Activated naive CD4-positive, alpha-beta T cell treated with anti-CD3 and anti-CD28 coated beads for 36 hours (primary cell): ENCODE measurements at regions not wholly inside any gene's neighbourhood (a gene's known extent, or its start where the extent isn't known, plus 50 kb on each side); places are given as distances from the start of the nearest gene placed in this dataset.

ENCODE experiments used
- CTCF ChIA-PET: fragments of 350-600 bp; sonication (Branson Sonifier 250); formaldehyde crosslinking; loops from one replicate; lab custom pipeline; 2021; ENCODE audit warnings: antibody characterized with exemption; lab: Charles Lee
- DNase-seq: peaks from one replicate; pipeline ENCODE4 v3.0.0-alpha.2; 2020
- H3K27ac Mint-ChIP-seq: one replicate; pipeline ENCODE4 v1.8.0; 2021; ENCODE audit warnings: mild to moderate bottlenecking, mixed read lengths
- H3K27me3 Mint-ChIP-seq: one replicate; pipeline ENCODE4 v1.8.0; 2021; ENCODE audit warnings: low read depth, mixed read lengths
- H3K36me3 Mint-ChIP-seq: one replicate; pipeline ENCODE4 v1.8.0; 2021; ENCODE audit warnings: low read depth, mixed read lengths
- H3K4me1 Mint-ChIP-seq: one replicate; pipeline ENCODE4 v1.8.0; 2021; ENCODE audit warnings: low read depth, mixed read lengths
- H3K4me3 Mint-ChIP-seq: one replicate; pipeline ENCODE4 v1.8.0; 2021; ENCODE audit warnings: mild to moderate bottlenecking, moderate library complexity, mixed read lengths
- H3K9me3 Mint-ChIP-seq: one replicate; pipeline ENCODE4 v1.8.0; 2021; ENCODE audit warnings: mixed read lengths
- intact Hi-C: fragments of 100-400 bp; cut with micrococcal nuclease; formaldehyde crosslinking; loops from one replicate; pipeline ENCODE4 v1.15.1; 2023

- H3K27me3 Mint-ChIP-seq, result peaks cover 8% of the 10 kb centered on the region
- intact Hi-C loops, result no loop called here
- H3K9me3 Mint-ChIP-seq, result peaks cover 21% of the 10 kb centered on the region
- H3K4me1 Mint-ChIP-seq, result no peaks in the 10 kb centered on the region
- CTCF ChIA-PET, result interaction anchor here (1.0 kb wide), 1 partner anchor 126 kb away, joined by 3 read pairs; no protein-coding TSS in a partner anchor
- H3K27ac Mint-ChIP-seq, result no peak overlapping the region
- no peak overlapping the region for H3K4me3 Mint-ChIP-seq
- DNase-seq, result no peak
- no peaks in the 10 kb centered on the region for H3K36me3 Mint-ChIP-seq
These were observed 75.9 kb upstream of the C14orf180 start for GRCh38 chr14:104503691-104504090.

GRCh38 chr14:104504172-104504735 is 75.3 kb upstream of the C14orf180 start:
- Mint-ChIP-seq H3K4me1 (no peaks in the 10 kb centered on the region), H3K27me3 (peaks cover 8% of the 10 kb centered on the region), H3K27ac (no peak overlapping the region), H3K9me3 (peaks cover 21% of the 10 kb centered on the region), H3K4me3 (no peak overlapping the region), H3K36me3 (no peaks in the 10 kb centered on the region)
- intact Hi-C loops, result no loop called here
- CTCF ChIA-PET, result interaction anchor here (1.0 kb wide), 1 partner anchor 126 kb away, joined by 3 read pairs; no protein-coding TSS in a partner anchor
- DNase-seq, result no peak

GRCh38 chr14:104505085-104506074 is 74.2 kb upstream of the C14orf180 start:
- CTCF ChIA-PET, result no interaction called here
- Mint-ChIP-seq H3K9me3 (peaks cover 21% of the 10 kb centered on the region), H3K4me3 (no peak overlapping the region), H3K4me1 (no peaks in the 10 kb centered on the region), H3K27me3 (peaks cover 8% of the 10 kb centered on the region), H3K27ac (no peak overlapping the region), H3K36me3 (no peaks in the 10 kb centered on the region)
- DNase-seq, result no peak
- intact Hi-C loops, result no loop called here

DNA sequence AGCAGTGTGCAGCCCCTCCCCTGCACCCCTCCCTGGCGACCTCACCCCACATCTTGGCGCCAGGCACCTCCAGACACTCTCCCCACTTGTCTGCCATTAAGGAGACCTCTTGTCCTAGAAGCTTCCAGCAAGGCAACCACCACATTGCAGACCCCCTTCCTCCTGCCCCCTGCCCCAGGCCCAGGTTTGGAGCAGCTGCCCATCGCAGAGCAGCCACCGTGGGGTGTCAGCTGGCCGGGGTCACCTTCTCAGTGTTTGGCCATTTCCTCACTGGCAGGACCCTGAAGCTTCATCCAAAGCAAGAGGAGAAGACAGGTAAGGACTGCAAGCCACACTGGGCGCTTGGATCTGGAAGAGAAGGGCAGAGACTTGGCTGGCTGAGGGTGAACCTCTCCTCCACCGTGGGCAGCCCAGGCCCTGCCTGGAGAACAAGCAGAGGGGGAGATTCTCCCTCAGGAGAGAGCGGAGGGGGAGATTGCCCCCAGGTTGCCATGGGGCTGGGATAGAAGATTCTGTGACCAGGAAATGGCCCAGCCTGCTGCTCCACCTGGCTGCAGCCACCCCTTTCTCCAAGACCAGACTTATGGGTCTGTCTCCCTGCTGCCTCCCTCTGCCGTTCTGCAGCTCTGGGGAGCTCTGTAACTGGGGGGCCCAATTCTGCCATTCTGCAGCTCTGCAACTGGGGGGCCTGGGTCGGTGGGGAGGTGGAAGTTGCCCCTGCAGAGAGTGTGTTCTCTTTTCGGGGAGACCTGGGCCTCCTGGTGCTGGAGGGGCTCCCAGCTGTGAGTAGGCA is 72.9 kb upstream of the C14orf180 start:
- Mint-ChIP-seq H3K4me3 (no peak overlapping the region), H3K27me3 (peaks cover 8% of the 10 kb centered on the region), H3K4me1 (no peaks in the 10 kb centered on the region), H3K36me3 (no peaks in the 10 kb centered on the region), H3K9me3 (peaks cover 17% of the 10 kb centered on the region), H3K27ac (no peak overlapping the region)
- CTCF ChIA-PET, result no interaction called here
- intact Hi-C loops, result no loop called here
- DNase-seq, result no peak

DNA sequence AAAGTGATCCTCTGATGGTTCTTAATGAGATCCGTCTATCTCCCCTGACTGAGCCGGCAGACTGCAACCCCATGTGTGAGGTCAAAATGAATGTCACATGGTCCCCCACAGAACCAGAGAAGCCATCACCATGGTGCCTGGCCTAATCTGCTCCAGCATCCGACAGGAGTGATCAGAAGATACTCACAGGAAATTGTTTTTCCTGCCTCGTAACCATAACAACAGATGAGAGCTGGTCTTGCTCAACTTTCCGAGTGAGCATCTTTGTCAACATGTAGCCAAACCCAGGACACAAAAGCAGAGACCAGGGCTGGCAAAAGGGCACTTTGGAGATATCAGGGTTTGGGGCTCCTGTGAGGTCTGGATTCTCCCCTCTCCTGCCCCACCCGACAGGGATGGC is 72.1 kb upstream of the C14orf180 start:
- intact Hi-C loops, result no loop called here
- H3K4me3 Mint-ChIP-seq, result no peak overlapping the region
- H3K27ac Mint-ChIP-seq, result no peak overlapping the region
- H3K9me3 Mint-ChIP-seq, result peaks cover 10% of the 10 kb centered on the region
- CTCF ChIA-PET, result no interaction called here
- no peak for DNase-seq
- no peaks in the 10 kb centered on the region for H3K36me3 Mint-ChIP-seq
- H3K27me3 Mint-ChIP-seq, result peaks cover 8% of the 10 kb centered on the region
- no peaks in the 10 kb centered on the region for H3K4me1 Mint-ChIP-seq

DNA sequence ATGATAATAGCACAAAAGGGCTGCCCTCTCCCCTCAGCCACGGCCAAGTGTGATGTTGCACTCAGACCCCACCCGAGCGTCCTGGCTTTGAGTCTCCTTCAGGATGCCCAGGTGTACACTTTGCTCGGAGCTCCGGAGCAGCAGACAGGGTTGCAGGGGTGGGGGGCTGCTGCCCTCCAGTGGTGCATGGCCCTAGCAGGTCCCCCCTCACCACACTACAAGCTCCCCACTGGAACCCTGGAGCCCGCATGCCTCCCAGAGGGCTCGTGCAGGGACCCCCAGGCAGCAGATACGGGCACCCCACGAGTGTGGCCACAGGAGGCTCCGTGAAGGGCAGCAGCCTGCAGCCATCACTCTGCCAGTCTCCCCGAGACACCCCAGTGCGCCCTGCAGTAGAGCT is 69.9 kb upstream of the C14orf180 start:
- Mint-ChIP-seq H3K27me3 (peaks cover 6% of the 10 kb centered on the region), H3K4me3 (no peak overlapping the region), H3K27ac (no peak overlapping the region), H3K36me3 (no peaks in the 10 kb centered on the region), H3K4me1 (no peaks in the 10 kb centered on the region), H3K9me3 (no peaks in the 10 kb centered on the region)
- no peak for DNase-seq
- CTCF ChIA-PET, result no interaction called here
- intact Hi-C loops, result no loop called here

DNA sequence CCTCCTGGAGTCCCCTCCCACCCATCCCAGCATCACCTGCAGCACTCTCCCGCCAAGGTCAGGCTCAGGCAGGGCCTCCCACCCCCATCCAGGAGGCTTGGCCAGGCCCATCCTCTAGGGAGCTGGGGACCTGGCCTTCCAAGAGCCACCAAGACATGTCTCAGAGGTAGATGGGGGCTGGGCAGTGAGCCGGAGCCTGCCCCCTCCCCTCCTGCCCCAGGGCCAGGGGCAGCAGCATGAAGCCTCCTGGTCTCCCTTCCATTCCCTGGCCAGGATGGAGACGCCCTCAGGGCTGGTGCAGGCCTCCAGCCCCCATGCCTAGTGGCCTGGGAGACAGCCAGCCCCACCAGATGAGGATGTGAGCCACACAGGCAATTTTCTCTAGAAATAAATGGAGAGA is 69.3 kb upstream of the C14orf180 start:
- no peaks in the 10 kb centered on the region for H3K4me1 Mint-ChIP-seq
- H3K36me3 Mint-ChIP-seq, result no peaks in the 10 kb centered on the region
- no peak overlapping the region for H3K4me3 Mint-ChIP-seq
- no peak overlapping the region for H3K27ac Mint-ChIP-seq
- H3K9me3 Mint-ChIP-seq, result no peaks in the 10 kb centered on the region
- CTCF ChIA-PET, result no interaction called here
- H3K27me3 Mint-ChIP-seq, result peaks cover 4% of the 10 kb centered on the region
- no peak for DNase-seq
- intact Hi-C loops, result no loop called here

DNA sequence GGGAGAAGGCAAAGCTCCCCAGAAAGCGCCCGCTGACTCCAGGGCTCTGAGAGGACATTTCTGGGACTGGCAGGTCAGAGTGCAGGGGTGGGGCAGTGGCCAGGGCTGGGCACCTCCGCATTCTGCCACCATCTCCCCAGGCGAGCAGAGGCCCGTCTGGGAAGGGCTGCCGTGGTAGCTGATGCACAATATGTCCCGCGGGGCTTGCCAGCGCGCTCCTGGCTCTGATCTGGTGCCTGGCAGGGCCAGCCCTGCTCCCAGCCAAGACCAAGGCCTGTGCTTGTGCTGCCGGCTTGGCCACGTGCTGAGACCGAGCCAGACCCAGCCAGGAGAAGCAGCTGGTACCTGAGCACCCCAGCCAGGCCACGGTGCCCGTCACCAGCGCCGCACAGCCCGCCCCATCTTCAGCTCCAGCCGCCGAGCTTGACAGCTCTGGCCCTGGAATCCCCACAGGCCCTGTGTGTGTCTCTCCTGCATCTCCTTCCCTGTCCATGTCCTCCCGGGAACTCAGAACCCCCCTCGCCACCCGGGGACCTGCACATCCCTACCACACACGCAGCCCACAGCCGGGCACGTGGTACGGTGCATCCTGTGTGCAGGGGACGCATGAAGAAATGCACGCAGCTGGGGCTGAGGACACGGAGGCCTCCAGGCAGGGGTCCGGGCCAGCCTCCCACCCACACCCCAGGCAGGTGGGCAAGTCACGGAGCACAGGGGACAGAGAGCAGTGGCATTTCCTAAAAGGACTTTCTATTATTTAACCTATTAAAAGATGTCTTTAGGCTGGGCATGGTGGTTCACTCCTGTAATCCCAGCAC is 68.6 kb upstream of the C14orf180 start:
- no peaks in the 10 kb centered on the region for H3K9me3 Mint-ChIP-seq
- CTCF ChIA-PET, result no interaction called here
- no peak overlapping the region for H3K27ac Mint-ChIP-seq
- no peaks in the 10 kb centered on the region for H3K4me1 Mint-ChIP-seq
- H3K4me3 Mint-ChIP-seq, result no peak overlapping the region
- H3K27me3 Mint-ChIP-seq, result peaks cover 2% of the 10 kb centered on the region
- intact Hi-C loops, result no loop called here
- H3K36me3 Mint-ChIP-seq, result no peaks in the 10 kb centered on the region
- no peak for DNase-seq

- Mint-ChIP-seq H3K4me1 (no peaks in the 10 kb centered on the region), H3K4me3 (no peak overlapping the region), H3K27ac (no peak overlapping the region), H3K27me3 (peaks cover 2% of the 10 kb centered on the region), H3K9me3 (peaks cover 5% of the 10 kb centered on the region), H3K36me3 (no peaks in the 10 kb centered on the region)
- intact Hi-C loops, result no loop called here
- CTCF ChIA-PET, result no interaction called here
- DNase-seq, result no peak
These were observed 67.5 kb upstream of the C14orf180 start for GRCh38 chr14:104512061-104512460.

- H3K27me3 Mint-ChIP-seq, result no peaks in the 10 kb centered on the region
- H3K4me1 Mint-ChIP-seq, result no peaks in the 10 kb centered on the region
- no peaks in the 10 kb centered on the region for H3K36me3 Mint-ChIP-seq
- H3K4me3 Mint-ChIP-seq, result no peak overlapping the region
- CTCF ChIA-PET, result no interaction called here
- no peak overlapping the region for H3K27ac Mint-ChIP-seq
- H3K9me3 Mint-ChIP-seq, result peaks cover 9% of the 10 kb centered on the region
- intact Hi-C loops, result no loop called here
- no peak for DNase-seq
These were observed 66.6 kb upstream of the C14orf180 start for GRCh38 chr14:104512771-104513640.

DNA sequence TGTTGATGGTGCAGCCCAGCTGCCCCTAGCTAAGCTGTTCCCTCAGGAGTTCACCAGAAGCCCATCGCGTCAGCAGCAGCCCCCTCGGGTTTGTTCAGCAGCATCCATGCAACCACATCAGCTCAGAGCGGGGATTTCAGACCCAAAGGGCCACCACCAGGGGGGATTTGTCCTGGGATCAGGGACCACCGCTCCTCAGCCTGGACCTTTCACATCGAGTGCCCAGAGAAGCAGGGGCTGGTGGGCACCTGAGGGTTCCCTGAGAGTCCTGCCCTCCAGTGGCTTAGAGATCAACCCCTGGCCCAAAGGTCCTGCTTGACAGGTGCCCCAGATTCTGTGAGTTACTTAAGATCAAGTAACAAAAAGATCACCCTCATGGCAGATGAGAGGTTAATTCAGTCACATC is 65.9 kb upstream of the C14orf180 start:
- Mint-ChIP-seq H3K9me3 (peaks cover 9% of the 10 kb centered on the region), H3K4me1 (no peaks in the 10 kb centered on the region), H3K27me3 (no peaks in the 10 kb centered on the region), H3K4me3 (no peak overlapping the region), H3K27ac (no peak overlapping the region), H3K36me3 (no peaks in the 10 kb centered on the region)
- CTCF ChIA-PET, result no interaction called here
- DNase-seq, result no peak
- intact Hi-C loops, result no loop called here
